ENCODE measurements at regions not wholly inside any gene's neighbourhood (a gene's known extent, or its start where the extent isn't known, plus 50 kb on each side); places are given as distances from the start of the nearest gene placed in this dataset.

GRCh38 chr6:15062516-15063252 lies 183.2 kb upstream of the JARID2 start:
- no peak for TF ChIP-seq EP300 (IDR thresholded peaks at IDR 0.05)
- TF ChIP-seq CTCF (IDR thresholded peaks at IDR 0.05), result no peak
